ENCODE measurements at regions not wholly inside any gene's neighbourhood (a gene's known extent, or its start where the extent isn't known, plus 50 kb on each side); places are given as distances from the start of the nearest gene placed in this dataset.

GRCh38 chr2:82317012-82317411 lies 2012.5 kb upstream of the LRRTM1 start:
- no peaks in the 10 kb centered on the region for H3K9me1 ChIP-seq (ENCODE audit: control insufficient read depth, insufficient read depth, low read length)
- CTCF ChIA-PET (ENCODE audit: low intra/inter-chr PET ratio) = no interaction called here
- H4K20me1 ChIP-seq (replicated peaks; ENCODE audit: control insufficient read depth, insufficient read depth, low read length) = no peaks in the 10 kb centered on the region
- no peaks in the 10 kb centered on the region for H3K4me1 ChIP-seq (replicated peaks in 1 of 2; ENCODE audit: control insufficient read depth in 2 of 2, insufficient read depth in 2 of 2, low read length in 2 of 2)
- H2AFZ ChIP-seq (ENCODE audit: low read depth, low read length) = no peak overlapping the region
- DNase-seq (ENCODE audit: extremely low read depth in 1 of 4, low spot score in 3 of 4) (no peak), FAIRE-seq (no peak), ATAC-seq (no peak)
- 6% methylated on average over 4 of the region's 4 CpGs for WGBS (ENCODE audit: insufficient coverage, low coverage, missing lambda C conversion rate)
- no peaks in the 10 kb centered on the region for H3K27me3 ChIP-seq (ENCODE audit: control insufficient read depth in 2 of 2, insufficient read depth in 2 of 2, low read length in 2 of 2)
- no peak overlapping the region for H3K9ac ChIP-seq (ENCODE audit: insufficient read depth in 1 of 2, low read depth in 2 of 2, low read length in 2 of 2)
- no peak overlapping the region for H3K4me3 ChIP-seq
- H3K9me3 ChIP-seq (replicated peaks; ENCODE audit: control insufficient read depth, insufficient read depth, low read depth, low read length) = no peaks in the 10 kb centered on the region
- TF ChIP-seq CREM (IDR thresholded peaks at IDR 0.05; ENCODE audit: low read depth) (no peak), MITF (IDR thresholded peaks at IDR 0.05) (no peak), CHD1 (IDR thresholded peaks at IDR 0.05; ENCODE audit: low read length) (no peak), CBX1 (IDR thresholded peaks at IDR 0.05; ENCODE audit: low read depth) (no peak), ZNF311 (CRISPR knock-in tag; IDR thresholded peaks at IDR 0.05) (no peak), PBX2 (CRISPR knock-in tag; IDR thresholded peaks at IDR 0.05; ENCODE audit: low read depth) (no peak), PBX2 (tag; conservative IDR thresholded peaks at IDR 0.05; ENCODE audit: low read depth) (no peak), HES1 (IDR thresholded peaks at IDR 0.05; ENCODE audit: low read depth) (no peak), ZFPM2 (CRISPR knock-in tag; IDR thresholded peaks at IDR 0.05) (no peak), PHB (CRISPR knock-in tag; IDR thresholded peaks at IDR 0.05) (no peak), BRD4 (IDR thresholded peaks at IDR 0.05) (no peak), E2F4 (CRISPR knock-in tag; IDR thresholded peaks at IDR 0.05; ENCODE audit: low read depth) (no peak), MBD1 (CRISPR knock-in tag; IDR thresholded peaks at IDR 0.05) (no peak), ZNF232 (CRISPR knock-in tag; IDR thresholded peaks at IDR 0.05) (no peak), ESRRB (CRISPR knock-in tag; IDR thresholded peaks at IDR 0.05; ENCODE audit: borderline replicate concordance) (no peak), POLR3A (IDR thresholded peaks at IDR 0.05; ENCODE audit: borderline replicate concordance, extremely low read depth, insufficient read depth, insufficient read length) (no peak), ZNF174 (CRISPR knock-in tag; IDR thresholded peaks at IDR 0.05) (no peak)
- intact Hi-C loops (cut with micrococcal nuclease) = no loop called here
- no TSS peak for BruUV-seq (replicated peaks)
- no peaks in the 10 kb centered on the region for H3K36me3 ChIP-seq (ENCODE audit: control insufficient read depth, insufficient read depth, low read length)
- no peak overlapping the region for H3K27ac ChIP-seq (ENCODE audit: extremely low read depth, low read depth, low read length)
- no peak overlapping the region for H3K4me2 ChIP-seq (ENCODE audit: insufficient read depth, low read length)
- no peaks in the 10 kb centered on the region for H3K79me2 ChIP-seq (ENCODE audit: control insufficient read depth, insufficient read depth, low read length)
- POLR2A ChIA-PET = no interaction called here
- in situ Hi-C loops (cut with MboI) = no loop called here
